ENCODE measurements at regions not wholly inside any gene's neighbourhood (a gene's known extent, or its start where the extent isn't known, plus 50 kb on each side); places are given as distances from the start of the nearest gene placed in this dataset.

- no peaks in the 10 kb centered on the region for H3K27me3 ChIP-seq
- no peak overlapping the region for H3K27ac ChIP-seq
- no peaks in the 10 kb centered on the region for H3K36me3 ChIP-seq
- no peak overlapping the region for H3K4me3 ChIP-seq
- DNase-seq (ENCODE audit: low spot score in 2 of 2), result no peak
- TF ChIP-seq POLR2A (IDR thresholded peaks at IDR 0.05), result no peak
- TF ChIP-seq EP300 (IDR thresholded peaks at IDR 0.05), result no peak
- no peak for TF ChIP-seq CTCF (IDR thresholded peaks at IDR 0.05)
- H3K4me1 ChIP-seq, result no peaks in the 10 kb centered on the region
- WGBS, 2 donors, result 89 to 90% methylated on average over 5 of the region's 5 CpGs
- peaks cover 0 to 7% (median 2%) of the 10 kb centered on the region in 4 donors for H3K9me3 ChIP-seq
These were observed 701.5 kb downstream of the CBLN2 start for GRCh38 chr18:71842666-71843065.

GRCh38 chr18:71837547-71837946 lies 706.6 kb downstream of the CBLN2 start:
- WGBS, 2 donors, result 82 to 87% methylated on average over 1 of the region's 1 CpG

GRCh38 chr18:71832946-71833617 lies 711.1 kb downstream of the CBLN2 start:
- DNase-seq (ENCODE audit: low spot score in 2 of 2), result no peak
- Histone ChIP-seq H3K4me1 (no peaks in the 10 kb centered on the region), H3K4me3 (no peak overlapping the region), H3K9me3 (no peaks in the 10 kb centered on the region), H3K27ac (no peak overlapping the region), H3K36me3 (no peaks in the 10 kb centered on the region), H3K27me3 (no peaks in the 10 kb centered on the region)
- TF ChIP-seq POLR2A (IDR thresholded peaks at IDR 0.05) (no peak), EP300 (IDR thresholded peaks at IDR 0.05) (no peak), CTCF (IDR thresholded peaks at IDR 0.05) (no peak)
- WGBS, 2 donors, result 89% methylated on average over 13 of the region's 13 CpGs

More at GRCh38 chr18:71837547-71837946, 706.6 kb downstream of the CBLN2 start:
- Histone ChIP-seq H3K9me3 (no peaks in the 10 kb centered on the region), H3K27me3 (no peaks in the 10 kb centered on the region), H3K27ac (no peak overlapping the region), H3K36me3 (no peaks in the 10 kb centered on the region), H3K4me1 (no peaks in the 10 kb centered on the region), H3K4me3 (no peak overlapping the region)
- no peak for TF ChIP-seq CTCF (IDR thresholded peaks at IDR 0.05)
- no peak for TF ChIP-seq POLR2A (IDR thresholded peaks at IDR 0.05)
- TF ChIP-seq EP300 (IDR thresholded peaks at IDR 0.05), result no peak
- DNase-seq (ENCODE audit: low spot score in 2 of 2), result no peak

- Histone ChIP-seq H3K27me3 (no peaks in the 10 kb centered on the region), H3K9me3 (no peaks in the 10 kb centered on the region), H3K4me1 (no peaks in the 10 kb centered on the region), H3K36me3 (no peaks in the 10 kb centered on the region), H3K4me3 (no peak overlapping the region), H3K27ac (no peak overlapping the region)
- DNase-seq (ENCODE audit: low spot score in 2 of 2), result no peak
- no peak for TF ChIP-seq EP300 (IDR thresholded peaks at IDR 0.05)
- no peak for TF ChIP-seq CTCF (IDR thresholded peaks at IDR 0.05)
- no peak for TF ChIP-seq POLR2A (IDR thresholded peaks at IDR 0.05)
These were observed 713.1 kb downstream of the CBLN2 start for GRCh38 chr18:71831039-71831438.

GRCh38 chr18:71827301-71827700 lies 716.8 kb downstream of the CBLN2 start:
- no peaks in the 10 kb centered on the region for H3K9me3 ChIP-seq
- 79 to 81% methylated on average over 3 of the region's 3 CpGs for WGBS, 2 donors
- no peak overlapping the region for H3K27ac ChIP-seq
- no peak for DNase-seq (ENCODE audit: low spot score in 2 of 2)
- TF ChIP-seq POLR2A (IDR thresholded peaks at IDR 0.05) (no peak), CTCF (IDR thresholded peaks at IDR 0.05) (no peak), EP300 (IDR thresholded peaks at IDR 0.05) (no peak)
- no peaks in the 10 kb centered on the region for H3K27me3 ChIP-seq
- no peaks in the 10 kb centered on the region for H3K36me3 ChIP-seq
- H3K4me3 ChIP-seq, result no peak overlapping the region
- H3K4me1 ChIP-seq, result no peaks in the 10 kb centered on the region

All from tibial nerve (tissue), 4 donors.